ENCODE measurements at regions not wholly inside any gene's neighbourhood (a gene's known extent, or its start where the extent isn't known, plus 50 kb on each side); places are given as distances from the start of the nearest gene placed in this dataset.
"Not testable (repeated sequence)": the region's sequence is repeated elsewhere in the genome, so short reads cannot be mapped to it uniquely, and the experiment has no call there.

DNA sequence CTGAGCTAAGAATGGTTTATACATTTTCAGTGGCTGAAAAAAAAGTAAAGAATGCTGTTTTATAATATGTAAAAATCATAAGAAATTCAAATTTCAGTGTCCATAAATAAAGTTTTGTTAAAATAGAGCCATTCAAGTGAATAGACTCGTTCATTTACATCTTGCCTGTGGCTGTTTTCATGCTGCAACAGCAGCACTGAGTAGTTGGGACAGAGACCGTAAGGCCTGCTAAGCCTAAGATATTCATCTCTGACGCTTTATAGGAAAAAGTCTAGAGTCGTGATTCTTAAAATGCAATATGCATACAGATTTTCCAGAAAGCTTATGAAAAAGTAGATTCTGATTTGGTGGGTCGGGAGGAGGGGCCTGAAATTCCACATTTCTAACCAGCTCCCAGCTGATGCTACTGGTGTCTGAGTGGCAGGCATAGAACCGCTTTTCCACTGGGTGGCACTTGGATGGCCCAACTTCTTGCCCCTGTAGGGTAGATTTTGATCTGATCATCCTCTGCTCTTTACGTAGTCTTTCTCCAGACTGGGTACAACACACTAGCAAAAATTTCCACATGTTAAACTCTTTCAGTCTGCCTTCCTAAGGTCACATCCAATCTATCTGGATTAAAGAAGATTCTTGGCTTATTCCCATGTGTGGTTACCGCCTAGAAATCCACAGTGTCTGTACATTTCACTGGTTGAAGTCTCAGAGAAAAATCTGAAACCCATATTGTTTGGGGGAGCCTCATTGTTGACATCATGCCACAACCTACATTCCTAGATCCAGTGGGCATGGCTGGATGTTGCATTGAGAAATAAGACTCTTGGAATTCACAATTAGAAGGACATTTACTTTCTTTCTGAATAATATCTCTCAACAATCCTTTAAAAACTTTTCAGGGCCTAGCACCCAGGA is 151.2 kb downstream of the C12orf75 start:
- DNase-seq: no peak

DNA sequence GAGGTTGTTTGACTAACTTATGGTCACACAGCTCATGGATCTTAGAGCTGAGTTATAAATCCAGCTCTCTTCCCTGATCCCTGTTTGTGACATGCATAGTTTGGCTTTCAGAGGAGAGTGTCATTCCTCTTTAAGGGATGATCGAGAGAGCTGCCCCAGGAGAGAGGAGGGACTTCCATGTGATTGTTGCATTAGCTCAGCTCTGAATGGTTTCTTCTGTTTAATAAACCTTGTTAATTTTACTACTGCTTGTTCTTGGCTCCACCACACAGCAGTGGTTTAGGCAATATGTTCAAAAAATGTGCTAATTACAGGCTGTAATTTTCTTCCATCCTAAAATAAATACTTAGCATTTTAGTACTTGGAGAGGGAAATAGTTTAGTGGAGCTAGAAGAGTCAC is 152.5 kb downstream of the C12orf75 start:
- no peak for DNase-seq

DNA sequence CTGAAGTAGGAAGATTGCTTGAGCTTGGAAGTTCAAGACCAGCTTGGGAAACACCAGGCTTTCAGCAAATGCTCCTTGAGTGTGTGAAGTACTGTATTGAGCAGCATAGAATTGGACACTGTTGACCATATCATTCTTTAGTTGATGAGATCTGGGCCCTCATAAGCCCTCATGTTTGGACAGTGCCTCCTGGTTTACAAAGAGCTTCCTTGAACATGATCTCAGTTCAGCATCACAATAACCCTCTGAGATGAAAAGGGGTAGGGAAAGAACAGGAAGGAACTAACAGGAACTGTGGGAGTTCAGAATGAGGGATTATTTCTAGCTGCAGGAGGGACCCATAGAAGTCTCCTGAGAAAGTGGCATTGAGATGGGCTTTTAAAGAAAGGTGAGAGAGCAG is 153.2 kb downstream of the C12orf75 start:
- no peak for DNase-seq

DNA sequence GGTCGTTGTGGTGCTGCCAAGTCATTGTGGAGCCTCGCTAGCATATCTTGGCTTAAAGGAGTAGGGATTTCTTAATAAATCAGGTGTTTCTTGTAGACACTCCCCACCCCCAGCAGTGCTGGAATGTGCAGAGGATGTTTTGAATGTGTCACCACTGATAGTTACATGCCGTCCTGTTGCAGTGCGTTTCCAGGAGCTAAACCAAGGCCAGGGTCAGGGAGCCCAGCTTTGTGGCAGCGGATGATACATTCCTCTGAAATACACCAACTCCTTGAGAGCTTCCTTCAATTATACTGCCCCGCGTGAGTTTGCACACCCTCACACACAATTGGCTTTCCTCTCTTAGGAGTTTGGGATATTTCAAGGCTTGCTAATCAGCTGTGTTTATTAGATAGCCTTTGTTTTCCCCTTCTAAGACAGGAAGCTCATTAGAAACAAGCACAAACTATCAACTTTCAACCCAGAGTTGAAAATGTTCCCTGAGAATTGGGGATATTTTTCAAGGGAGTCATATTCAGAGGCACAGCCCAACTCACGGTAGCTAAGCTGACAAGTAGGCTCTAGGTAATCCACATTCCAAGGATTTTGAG is 154.9 kb downstream of the C12orf75 start:
- no peak for DNase-seq

DNA sequence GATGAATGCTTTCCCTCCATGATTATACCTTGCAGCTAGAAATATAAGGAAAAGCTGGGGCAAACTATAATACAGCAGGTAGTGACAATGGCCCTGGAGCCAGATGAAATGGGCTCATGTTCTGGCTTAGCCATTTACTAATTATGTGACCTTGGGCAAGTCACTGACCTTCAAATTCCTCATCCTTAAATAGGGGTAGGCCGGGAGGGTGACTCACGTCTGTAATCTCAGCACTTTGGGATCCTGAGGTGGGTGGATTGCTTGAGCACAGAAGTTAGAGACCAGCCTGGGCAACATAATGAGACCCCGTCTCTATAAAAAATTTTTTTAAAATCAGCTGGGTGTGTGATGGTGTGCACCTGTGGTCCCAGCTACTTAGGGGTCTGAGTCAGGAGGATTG is 155.4 kb downstream of the C12orf75 start:
- no peak for DNase-seq

DNA sequence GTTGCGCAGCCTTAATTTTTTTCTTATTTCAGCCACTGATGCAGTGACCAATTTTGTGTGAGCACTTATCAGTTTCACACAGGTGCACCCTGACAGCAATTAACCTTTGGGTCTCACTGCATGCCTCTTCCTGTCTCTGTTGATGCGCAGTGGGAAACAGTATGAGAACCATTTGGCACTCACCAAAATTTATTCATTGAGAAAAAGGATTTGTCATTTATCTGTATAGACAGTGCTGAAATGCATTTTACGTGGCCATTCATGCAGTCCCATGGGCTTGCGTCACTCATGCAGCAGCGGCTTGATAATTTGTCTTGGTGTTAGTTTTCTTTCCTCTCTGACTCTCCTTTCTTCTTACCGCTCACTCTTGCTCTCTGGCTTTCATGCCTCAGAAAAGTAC is 157.5 kb downstream of the C12orf75 start:
- DNase-seq: no peak

DNA sequence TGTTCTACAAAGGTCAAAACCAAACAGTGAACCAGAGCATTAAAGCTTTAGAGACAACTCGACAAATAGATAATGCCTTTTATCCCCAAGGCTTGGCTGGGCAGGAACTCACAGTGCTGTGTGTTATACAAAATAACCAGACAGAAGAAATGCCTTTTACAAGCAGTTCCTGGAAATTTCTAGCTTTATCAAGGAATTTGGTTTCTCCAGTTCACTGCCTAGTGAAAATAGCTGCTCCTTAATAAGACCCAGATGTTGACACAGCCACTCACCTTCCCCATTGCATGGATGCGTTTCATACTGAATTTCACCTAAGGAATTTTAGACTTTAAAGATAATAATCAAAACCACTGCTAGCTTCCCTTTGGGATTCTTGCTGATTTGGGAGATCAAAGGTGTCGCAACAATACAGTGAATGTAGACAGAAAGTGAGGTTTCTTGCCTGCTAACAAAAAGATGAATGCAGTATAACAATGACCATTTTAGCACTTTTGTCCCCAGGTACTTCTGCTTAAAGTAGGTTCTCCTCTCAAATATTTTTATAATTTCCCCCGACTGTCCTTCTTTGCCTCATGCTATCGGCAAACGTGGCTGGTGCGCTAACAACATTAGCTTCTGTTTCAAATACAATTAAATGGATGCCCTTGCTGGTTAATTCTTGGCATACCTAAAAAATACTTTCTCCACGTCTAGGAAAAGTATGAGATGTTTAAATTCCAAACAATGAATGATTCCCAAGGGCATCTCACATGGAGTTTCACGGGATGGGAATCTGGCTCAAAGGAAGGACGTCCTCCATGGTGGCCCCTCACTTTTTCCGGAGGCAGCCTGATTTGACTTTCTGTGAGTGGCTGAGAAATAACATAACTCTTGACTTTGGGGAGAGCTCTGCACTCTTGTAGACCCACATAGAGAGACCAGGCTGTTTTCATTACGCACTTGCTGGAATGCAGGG is 162.4 kb downstream of the C12orf75 start:
- no peak for DNase-seq

DNA sequence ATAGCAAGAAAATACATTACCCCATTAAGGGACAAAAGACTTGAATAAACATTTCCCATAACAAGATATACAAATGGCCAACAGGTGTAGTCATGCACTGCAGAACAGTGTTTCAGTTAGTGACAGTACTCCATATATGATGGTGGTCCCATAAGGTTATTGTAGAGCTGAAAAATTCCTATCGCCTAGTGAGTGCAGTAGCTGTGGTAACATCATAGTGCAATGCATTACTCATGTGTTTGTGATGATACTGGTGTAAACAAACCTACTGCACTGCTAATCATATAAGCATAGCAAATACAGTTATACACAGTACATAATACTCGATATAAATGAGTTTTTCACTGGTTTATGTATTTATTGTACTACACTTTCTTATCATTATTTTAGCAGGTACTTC is 168.7 kb downstream of the C12orf75 start:
- DNase-seq: no peak

DNA sequence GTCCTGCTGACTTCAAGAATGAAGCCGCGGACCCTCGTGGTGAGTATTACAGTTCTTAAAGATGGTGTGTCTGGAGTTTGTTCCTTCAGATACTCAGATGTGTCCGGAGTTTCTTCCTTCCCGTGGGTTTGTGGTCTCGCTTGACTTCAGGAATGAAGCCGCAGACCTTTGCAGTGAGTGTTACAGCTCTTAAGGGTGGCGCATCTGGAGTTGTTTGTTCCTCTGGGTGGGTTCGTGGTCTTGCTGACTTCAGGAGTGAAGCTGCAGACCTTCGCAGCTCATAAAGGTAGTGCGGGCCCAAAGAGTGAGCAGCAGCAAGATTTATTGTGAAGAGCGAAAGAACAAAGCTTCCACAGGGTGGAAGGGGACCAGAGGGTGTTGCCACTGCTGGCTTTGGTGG is 170.2 kb downstream of the C12orf75 start:
- not testable (repeated sequence) for DNase-seq

DNA sequence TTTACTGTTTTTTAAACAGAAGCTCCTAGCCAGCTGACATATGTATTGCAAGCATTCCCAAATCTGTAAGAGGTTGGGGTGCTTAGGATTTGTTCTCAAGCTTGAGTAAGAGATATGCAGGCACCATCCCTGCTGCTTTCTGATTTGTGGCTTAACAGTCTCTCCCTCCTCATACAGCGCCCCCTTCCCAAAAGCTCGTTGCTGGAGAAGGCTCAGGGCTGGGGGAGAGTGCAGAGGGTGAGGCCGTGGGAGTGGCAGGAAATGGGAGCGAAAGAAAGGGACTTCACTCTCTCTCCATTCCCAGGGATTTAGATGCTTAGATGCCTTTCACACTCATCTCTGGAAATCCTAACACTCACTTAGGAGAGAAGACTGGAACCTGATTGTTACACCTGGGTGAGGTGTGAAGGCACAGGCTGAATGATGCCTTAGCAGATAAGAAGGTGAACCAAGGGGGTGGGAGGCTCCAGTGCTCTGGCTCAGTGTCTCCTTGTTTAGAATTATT is 172.0 kb downstream of the C12orf75 start:
- no peak for DNase-seq

DNA sequence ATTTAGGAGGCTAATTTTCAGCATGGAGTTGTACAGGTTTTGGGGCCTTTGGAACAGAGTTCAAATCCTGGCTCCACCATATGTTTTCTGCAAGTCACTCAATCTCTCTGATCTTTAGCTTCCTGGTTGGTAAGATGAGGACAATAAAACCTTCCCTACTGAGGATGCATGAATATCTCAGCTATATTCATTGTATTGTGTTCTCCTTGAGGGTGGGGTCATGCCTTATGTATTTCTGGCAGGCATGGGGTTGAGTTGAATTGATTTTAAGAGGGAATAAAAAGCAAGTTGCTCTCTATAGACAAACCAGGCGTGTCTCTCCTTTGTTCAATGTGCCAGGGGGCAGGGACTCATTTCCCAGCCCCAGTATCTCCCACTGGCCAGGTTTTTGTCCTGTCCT is 173.1 kb downstream of the C12orf75 start:
- no peak for DNase-seq

DNA sequence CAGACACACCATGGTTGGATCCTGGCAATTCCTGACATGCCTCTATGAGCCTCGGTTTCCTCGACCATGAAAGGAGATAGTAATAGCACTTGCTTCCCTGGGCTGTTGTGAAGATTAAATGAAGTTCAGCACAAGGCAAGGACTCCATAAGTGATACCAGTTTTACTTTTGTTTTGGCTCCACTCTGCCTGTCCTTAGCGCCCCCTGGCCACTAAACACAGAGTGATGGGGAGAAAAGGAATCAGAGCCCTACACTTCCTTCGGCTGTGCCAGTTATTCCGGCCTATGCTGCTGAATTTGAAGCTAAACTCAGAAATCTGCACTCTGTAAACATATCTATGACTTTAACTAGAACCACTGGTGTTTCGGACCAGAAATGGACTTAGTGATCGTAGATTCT is 173.8 kb downstream of the C12orf75 start:
- no peak for DNase-seq

DNA sequence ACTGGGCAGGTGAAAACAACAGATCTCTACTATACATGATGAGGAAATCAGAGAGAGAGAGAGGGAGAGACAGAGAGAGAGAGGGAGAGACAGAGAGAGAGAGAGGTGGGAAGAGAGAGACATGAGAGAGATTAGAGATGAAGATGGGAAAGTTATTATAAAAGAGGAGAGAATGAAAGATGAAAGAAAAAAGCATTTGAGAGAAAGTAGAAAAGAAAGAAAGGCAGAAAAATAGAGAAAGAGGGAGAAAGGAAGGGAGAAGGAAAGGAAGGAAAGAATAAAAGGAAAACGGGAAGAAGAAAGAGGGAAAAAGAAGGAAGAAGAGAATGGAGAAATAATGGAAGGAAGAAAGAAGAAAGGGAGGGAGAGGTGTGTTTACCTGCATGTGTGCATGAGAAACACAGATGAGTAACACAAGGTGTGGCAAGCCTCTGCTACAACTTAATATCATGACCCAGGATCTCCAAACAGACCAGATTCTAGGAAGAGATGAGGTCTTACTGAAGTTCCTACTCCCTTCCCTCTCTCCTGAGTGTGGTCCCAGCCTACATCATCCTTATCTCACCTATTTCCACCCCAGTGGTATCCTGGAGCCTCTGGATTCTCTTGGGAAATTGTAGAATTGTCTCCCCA is 176.3 kb downstream of the C12orf75 start:
- no peak for DNase-seq

DNA sequence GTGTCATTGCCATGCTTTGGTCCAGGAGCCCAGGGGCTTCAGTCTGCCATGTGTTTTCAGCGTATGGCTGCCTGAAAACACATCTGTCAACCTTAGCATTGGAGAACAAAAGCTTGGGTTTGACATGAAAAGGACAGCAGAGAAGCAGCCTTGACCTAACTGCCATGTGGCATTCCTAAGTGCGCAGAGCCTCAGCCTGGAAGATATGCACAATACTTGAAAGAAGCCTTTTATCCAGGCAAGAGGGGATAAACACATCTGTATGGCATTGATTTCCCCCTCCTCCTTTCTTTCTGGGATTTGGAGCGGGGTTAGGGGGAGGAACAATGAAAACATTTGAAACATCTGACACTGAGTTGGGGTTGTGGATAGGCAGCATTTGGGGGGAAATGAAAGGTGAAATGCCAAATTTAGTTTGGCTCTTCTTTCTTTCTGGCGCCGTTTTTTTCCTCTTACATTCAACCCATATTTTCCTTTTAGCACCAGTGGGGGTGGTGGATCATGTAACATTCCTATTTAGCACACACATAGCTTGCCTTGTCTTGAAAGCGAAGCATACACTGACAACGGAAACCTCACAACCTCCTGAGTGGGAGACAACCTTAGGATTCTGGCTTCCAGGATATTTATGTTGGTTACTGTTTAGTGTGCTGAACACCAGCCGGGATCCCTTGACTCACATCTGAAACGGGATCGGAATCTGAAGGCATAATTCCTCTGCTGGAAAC is 177.0 kb downstream of the C12orf75 start:
- DNase-seq: no peak

DNA sequence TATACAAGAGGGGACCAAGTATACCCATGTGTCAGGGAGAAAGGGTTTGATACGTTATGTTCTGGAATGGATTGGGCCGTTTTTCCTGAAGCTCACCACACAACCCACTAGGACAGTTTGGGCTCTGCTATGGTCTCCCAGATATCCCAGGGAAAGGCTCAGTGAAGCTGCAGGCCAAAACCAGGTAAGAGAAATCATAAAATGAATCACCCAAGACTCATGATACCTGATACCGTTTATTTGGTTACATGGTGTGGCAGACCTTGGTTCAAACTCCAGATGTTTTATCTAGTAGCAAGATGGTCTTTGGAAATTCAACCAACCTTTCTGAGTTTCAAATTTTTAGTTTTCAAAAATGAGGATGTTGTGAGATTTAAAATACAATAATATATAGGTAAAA is 177.6 kb downstream of the C12orf75 start:
- no peak for DNase-seq

DNA sequence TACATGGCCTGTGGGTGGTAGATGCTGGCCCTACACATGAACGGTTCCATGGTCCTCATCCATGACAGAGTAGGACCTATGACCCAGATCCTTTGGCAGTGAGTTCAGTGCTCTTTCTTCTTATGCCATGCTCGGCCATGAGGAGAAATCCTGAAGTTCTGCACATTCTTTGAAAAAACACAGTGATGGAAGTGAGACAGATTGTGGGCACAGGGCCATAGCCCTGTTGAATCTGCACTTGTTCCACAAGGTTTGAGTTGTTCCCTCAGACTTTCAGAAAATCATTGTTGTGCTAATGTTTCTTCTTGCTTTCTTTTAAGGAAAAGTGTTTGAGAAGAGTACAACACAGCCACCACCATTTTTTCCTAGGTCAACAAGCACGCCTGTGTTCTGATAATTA is 180.0 kb downstream of the C12orf75 start:
- no peak for DNase-seq

DNA sequence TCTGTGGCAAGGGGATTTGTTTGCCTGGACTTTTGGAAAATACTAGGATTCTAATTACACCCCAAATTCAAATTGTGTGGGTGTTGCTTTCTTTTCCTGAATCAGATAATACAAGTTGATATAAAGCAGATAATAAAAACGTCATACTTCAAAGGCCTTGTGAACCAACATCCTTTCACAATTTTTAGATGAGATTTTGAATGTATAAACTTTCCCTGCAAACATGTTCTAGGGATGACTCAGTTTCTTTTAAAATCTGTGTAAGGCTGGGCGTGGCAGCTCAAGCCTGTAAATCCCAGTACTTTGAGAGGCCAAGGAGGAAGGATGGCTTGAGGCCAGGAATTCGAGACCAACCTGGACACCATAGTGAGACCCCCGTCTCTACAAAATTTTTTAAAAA is 182.4 kb downstream of the C12orf75 start:
- DNase-seq: not testable (repeated sequence)

DNA sequence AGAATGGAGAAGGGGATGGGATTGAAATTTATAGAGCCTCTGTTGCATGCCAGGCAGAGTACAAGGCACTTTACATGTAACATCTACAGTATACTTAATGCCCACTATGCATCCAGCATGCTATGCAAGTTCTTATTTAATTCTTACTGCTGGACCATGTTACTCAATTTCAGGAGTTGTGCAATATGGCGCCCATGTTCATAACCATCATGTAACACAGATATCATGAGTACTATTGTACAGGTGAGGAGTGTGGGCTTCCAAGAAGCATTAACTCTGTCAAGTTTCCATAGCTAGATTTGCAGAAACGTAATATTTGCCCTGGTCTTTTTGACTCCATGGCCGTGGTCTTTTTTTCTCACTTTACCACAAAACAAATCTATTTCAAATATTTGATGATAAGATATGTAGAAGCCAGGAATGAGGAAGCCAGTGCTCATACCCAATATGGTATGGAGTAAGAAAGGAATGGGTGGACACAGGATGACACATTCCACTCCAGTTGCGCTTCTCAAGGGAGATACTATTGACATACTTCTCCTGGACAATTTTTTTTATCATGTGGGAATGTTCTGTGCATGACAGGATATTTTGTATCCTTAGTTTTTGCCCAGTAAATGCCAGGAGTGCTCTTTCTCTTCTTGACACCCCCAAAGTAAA is 191.8 kb downstream of the C12orf75 start:
- DNase-seq: no peak

DNA sequence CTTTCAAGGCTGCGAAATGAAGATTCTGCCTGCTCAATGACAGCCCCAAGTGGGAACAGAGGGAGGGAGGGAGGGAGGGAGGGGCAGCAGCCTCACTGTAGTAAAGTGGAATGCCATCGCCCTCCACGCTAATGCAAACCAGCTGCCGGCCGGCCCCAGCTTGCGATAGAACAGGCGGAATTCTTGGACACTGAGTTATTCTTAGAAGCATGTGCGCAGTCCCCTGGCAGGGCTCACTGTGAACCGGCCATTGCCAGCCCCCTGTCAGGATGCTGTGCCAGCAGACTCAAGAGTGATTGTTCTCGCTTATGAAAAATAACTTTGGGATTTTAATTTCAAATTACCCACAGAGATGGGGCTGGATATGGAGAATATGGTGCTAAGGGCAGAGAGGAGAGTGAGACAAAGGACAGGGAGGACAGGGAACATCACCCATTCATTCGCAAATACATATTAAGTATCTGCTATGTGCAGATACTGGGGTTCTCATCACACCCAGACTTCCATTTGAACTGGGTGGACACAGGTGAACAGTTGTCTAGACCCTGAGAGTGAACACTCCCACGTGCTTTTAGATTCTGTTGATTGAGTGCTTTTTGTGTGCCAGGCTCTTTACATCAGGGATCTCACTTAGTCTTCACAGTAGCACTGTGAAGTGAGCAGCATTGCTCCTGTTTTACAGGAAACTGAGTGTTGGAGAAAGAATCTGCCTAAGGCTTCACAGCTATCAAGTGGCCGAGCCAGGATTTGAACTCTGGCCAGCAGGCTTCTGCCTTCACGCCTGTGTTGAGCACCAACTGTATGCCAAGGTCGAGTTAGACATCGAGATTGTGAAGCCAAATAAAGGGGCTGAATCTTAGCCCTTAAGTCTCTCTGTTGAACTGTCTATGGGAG is 192.9 kb downstream of the C12orf75 start:
- peak in 2 of 56 donors; percentile 0 to 2 for DNase-seq

Data from amygdala (tissue), 56 donors.